GM23338 (cell line): ENCODE measurements at regions not wholly inside any gene's neighbourhood (a gene's known extent, or its start where the extent isn't known, plus 50 kb on each side); places are given as distances from the start of the nearest gene placed in this dataset.
"Not testable (repeated sequence)": the region's sequence is repeated elsewhere in the genome, so short reads cannot be mapped to it uniquely, and the experiment has no call there.

Experiments
- POLR2AphosphoS5 ChIP-seq: IDR thresholded peaks from 2 replicates; pipeline ENCODE4 v1.6.1; 2016; ENCODE audit warnings: antibody characterized with exemption, low read depth
- TF ChIP-seq, protein P1 (sequence below), 2 experiments: fragments of 200-600 bp in 1 of 2; sonication (generic) in 1 of 2; conservative IDR thresholded peaks; 2 replicates each; pipeline versions ENCODE4 v1.5.1 to v1.6.1; 2016 to 2017; ENCODE audit warnings: antibody characterized with exemption in 2 of 2, low read depth in 2 of 2, mild to moderate bottlenecking in 2 of 2, moderate library complexity in 1 of 2
- TF ChIP-seq, protein P2 (sequence below): fragments of 250-450 bp; sonication (Bioruptor Pico); IDR thresholded peaks from 2 replicates; pipeline ENCODE4 v1.5.0; 2020; ENCODE audit warnings: mild to moderate bottlenecking, moderate library complexity

GRCh38 chr3:99555885-99556284 lies 82.5 kb upstream of the COL8A1 start:
- not testable (repeated sequence) for TF ChIP-seq POLR2AphosphoS5
- TF ChIP-seq, protein P1, sequence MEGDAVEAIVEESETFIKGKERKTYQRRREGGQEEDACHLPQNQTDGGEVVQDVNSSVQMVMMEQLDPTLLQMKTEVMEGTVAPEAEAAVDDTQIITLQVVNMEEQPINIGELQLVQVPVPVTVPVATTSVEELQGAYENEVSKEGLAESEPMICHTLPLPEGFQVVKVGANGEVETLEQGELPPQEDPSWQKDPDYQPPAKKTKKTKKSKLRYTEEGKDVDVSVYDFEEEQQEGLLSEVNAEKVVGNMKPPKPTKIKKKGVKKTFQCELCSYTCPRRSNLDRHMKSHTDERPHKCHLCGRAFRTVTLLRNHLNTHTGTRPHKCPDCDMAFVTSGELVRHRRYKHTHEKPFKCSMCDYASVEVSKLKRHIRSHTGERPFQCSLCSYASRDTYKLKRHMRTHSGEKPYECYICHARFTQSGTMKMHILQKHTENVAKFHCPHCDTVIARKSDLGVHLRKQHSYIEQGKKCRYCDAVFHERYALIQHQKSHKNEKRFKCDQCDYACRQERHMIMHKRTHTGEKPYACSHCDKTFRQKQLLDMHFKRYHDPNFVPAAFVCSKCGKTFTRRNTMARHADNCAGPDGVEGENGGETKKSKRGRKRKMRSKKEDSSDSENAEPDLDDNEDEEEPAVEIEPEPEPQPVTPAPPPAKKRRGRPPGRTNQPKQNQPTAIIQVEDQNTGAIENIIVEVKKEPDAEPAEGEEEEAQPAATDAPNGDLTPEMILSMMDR (conservative IDR thresholded peaks at IDR 0.05; ENCODE audit: low read depth in 2 of 2), result not testable (repeated sequence)
- TF ChIP-seq, protein P2, sequence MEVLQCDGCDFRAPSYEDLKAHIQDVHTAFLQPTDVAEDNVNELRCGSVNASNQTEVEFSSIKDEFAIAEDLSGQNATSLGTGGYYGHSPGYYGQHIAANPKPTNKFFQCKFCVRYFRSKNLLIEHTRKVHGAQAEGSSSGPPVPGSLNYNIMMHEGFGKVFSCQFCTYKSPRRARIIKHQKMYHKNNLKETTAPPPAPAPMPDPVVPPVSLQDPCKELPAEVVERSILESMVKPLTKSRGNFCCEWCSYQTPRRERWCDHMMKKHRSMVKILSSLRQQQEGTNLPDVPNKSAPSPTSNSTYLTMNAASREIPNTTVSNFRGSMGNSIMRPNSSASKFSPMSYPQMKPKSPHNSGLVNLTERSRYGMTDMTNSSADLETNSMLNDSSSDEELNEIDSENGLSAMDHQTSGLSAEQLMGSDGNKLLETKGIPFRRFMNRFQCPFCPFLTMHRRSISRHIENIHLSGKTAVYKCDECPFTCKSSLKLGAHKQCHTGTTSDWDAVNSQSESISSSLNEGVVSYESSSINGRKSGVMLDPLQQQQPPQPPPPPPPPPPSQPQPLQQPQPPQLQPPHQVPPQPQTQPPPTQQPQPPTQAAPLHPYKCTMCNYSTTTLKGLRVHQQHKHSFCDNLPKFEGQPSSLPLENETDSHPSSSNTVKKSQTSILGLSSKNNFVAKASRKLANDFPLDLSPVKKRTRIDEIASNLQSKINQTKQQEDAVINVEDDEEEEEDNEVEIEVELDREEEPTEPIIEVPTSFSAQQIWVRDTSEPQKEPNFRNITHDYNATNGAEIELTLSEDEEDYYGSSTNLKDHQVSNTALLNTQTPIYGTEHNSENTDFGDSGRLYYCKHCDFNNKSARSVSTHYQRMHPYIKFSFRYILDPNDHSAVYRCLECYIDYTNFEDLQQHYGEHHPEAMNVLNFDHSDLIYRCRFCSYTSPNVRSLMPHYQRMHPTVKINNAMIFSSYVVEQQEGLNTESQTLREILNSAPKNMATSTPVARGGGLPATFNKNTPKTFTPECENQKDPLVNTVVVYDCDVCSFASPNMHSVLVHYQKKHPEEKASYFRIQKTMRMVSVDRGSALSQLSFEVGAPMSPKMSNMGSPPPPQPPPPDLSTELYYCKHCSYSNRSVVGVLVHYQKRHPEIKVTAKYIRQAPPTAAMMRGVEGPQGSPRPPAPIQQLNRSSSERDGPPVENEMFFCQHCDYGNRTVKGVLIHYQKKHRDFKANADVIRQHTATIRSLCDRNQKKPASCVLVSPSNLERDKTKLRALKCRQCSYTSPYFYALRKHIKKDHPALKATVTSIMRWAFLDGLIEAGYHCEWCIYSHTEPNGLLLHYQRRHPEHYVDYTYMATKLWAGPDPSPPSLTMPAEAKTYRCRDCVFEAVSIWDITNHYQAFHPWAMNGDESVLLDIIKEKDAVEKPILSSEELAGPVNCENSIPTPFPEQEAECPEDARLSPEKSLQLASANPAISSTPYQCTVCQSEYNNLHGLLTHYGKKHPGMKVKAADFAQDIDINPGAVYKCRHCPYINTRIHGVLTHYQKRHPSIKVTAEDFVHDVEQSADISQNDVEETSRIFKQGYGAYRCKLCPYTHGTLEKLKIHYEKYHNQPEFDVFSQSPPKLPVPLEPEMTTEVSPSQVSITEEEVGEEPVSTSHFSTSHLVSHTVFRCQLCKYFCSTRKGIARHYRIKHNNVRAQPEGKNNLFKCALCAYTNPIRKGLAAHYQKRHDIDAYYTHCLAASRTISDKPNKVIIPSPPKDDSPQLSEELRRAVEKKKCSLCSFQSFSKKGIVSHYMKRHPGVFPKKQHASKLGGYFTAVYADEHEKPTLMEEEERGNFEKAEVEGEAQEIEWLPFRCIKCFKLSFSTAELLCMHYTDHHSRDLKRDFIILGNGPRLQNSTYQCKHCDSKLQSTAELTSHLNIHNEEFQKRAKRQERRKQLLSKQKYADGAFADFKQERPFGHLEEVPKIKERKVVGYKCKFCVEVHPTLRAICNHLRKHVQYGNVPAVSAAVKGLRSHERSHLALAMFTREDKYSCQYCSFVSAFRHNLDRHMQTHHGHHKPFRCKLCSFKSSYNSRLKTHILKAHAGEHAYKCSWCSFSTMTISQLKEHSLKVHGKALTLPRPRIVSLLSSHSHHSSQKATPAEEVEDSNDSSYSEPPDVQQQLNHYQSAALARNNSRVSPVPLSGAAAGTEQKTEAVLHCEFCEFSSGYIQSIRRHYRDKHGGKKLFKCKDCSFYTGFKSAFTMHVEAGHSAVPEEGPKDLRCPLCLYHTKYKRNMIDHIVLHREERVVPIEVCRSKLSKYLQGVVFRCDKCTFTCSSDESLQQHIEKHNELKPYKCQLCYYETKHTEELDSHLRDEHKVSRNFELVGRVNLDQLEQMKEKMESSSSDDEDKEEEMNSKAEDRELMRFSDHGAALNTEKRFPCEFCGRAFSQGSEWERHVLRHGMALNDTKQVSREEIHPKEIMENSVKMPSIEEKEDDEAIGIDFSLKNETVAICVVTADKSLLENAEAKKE, result not testable (repeated sequence)
